Effector memory CD4-positive, alpha-beta T cell (primary cell): ENCODE measurements at regions not wholly inside any gene's neighbourhood (a gene's known extent, or its start where the extent isn't known, plus 50 kb on each side); places are given as distances from the start of the nearest gene placed in this dataset.

Source experiments
- DNase-seq, 3 donors: peaks; one replicate each; pipeline ENCODE4 v3.0.0-alpha.2; 2020
- H3K27ac ChIP-seq: 2 replicates; pipeline ENCODE4 v1.7.0; 2013; ENCODE audit warnings: mild to moderate bottlenecking, low read length, moderate library complexity; ENCODE audit not compliant: insufficient read depth, poor library complexity, severe bottlenecking
- H3K27me3 ChIP-seq: replicated peaks from 2 replicates; pipeline ENCODE4 v1.7.0; 2013; ENCODE audit warnings: mild to moderate bottlenecking, low read length; ENCODE audit not compliant: insufficient read depth, control insufficient read depth, poor library complexity, severe bottlenecking
- H3K36me3 ChIP-seq: 2 replicates; pipeline ENCODE4 v1.7.0; 2013; ENCODE audit warnings: mild to moderate bottlenecking, low read length, moderate library complexity; ENCODE audit not compliant: control insufficient read depth, insufficient read depth
- H3K4me1 ChIP-seq: 2 replicates; pipeline ENCODE4 v1.7.0; 2013; ENCODE audit warnings: low read length, mild to moderate bottlenecking; ENCODE audit not compliant: control insufficient read depth, insufficient read depth, poor library complexity, severe bottlenecking
- H3K4me3 ChIP-seq: 2 replicates; pipeline ENCODE4 v1.7.0; 2013; ENCODE audit warnings: low read length, low read depth, mild to moderate bottlenecking; ENCODE audit not compliant: insufficient read depth, poor library complexity, severe bottlenecking
- H3K9me3 ChIP-seq: 2 replicates; pipeline ENCODE4 v1.7.0; 2013; ENCODE audit warnings: mild to moderate bottlenecking, low read length, moderate library complexity; ENCODE audit not compliant: control insufficient read depth

GRCh38 chr20:57894522-57894921, 184.7 kb upstream of the PMEPA1 start:
- no peaks in the 10 kb centered on the region for H3K36me3 ChIP-seq
- no peaks in the 10 kb centered on the region for H3K4me1 ChIP-seq
- H3K9me3 ChIP-seq: no peaks in the 10 kb centered on the region
- H3K27me3 ChIP-seq: no peaks in the 10 kb centered on the region
- no peak overlapping the region for H3K27ac ChIP-seq
- DNase-seq: no peak
- no peak overlapping the region for H3K4me3 ChIP-seq

GRCh38 chr20:57894096-57894495, 184.3 kb upstream of the PMEPA1 start:
- no peaks in the 10 kb centered on the region for H3K27me3 ChIP-seq
- H3K36me3 ChIP-seq: no peaks in the 10 kb centered on the region
- H3K4me3 ChIP-seq: no peak overlapping the region
- H3K27ac ChIP-seq: no peak overlapping the region
- DNase-seq: no peak
- H3K9me3 ChIP-seq: no peaks in the 10 kb centered on the region
- H3K4me1 ChIP-seq: no peaks in the 10 kb centered on the region

GRCh38 chr20:57893366-57893999, 183.7 kb upstream of the PMEPA1 start:
- no peaks in the 10 kb centered on the region for H3K36me3 ChIP-seq
- H3K4me1 ChIP-seq: no peaks in the 10 kb centered on the region
- H3K4me3 ChIP-seq: no peak overlapping the region
- no peak overlapping the region for H3K27ac ChIP-seq
- no peaks in the 10 kb centered on the region for H3K9me3 ChIP-seq
- DNase-seq: no peak
- no peaks in the 10 kb centered on the region for H3K27me3 ChIP-seq

GRCh38 chr20:57892471-57892870, 182.7 kb upstream of the PMEPA1 start:
- Histone ChIP-seq H3K27ac (no peak overlapping the region), H3K27me3 (no peaks in the 10 kb centered on the region), H3K4me3 (no peak overlapping the region), H3K4me1 (no peaks in the 10 kb centered on the region), H3K9me3 (no peaks in the 10 kb centered on the region), H3K36me3 (no peaks in the 10 kb centered on the region)
- no peak for DNase-seq

- Histone ChIP-seq H3K4me3 (no peak overlapping the region), H3K36me3 (no peaks in the 10 kb centered on the region), H3K4me1 (no peaks in the 10 kb centered on the region), H3K27me3 (no peaks in the 10 kb centered on the region), H3K27ac (no peak overlapping the region), H3K9me3 (no peaks in the 10 kb centered on the region)
- DNase-seq: no peak
Observed at GRCh38 chr20:57891014-57891413, 181.2 kb upstream of the PMEPA1 start.

GRCh38 chr20:57890202-57890800, 180.5 kb upstream of the PMEPA1 start:
- DNase-seq: no peak
- H3K4me1 ChIP-seq: no peaks in the 10 kb centered on the region
- no peaks in the 10 kb centered on the region for H3K9me3 ChIP-seq
- H3K27ac ChIP-seq: no peak overlapping the region
- no peak overlapping the region for H3K4me3 ChIP-seq
- no peaks in the 10 kb centered on the region for H3K27me3 ChIP-seq
- H3K36me3 ChIP-seq: no peaks in the 10 kb centered on the region

- DNase-seq: no peak
- no peaks in the 10 kb centered on the region for H3K9me3 ChIP-seq
- no peaks in the 10 kb centered on the region for H3K27me3 ChIP-seq
- H3K4me1 ChIP-seq: no peaks in the 10 kb centered on the region
- no peaks in the 10 kb centered on the region for H3K36me3 ChIP-seq
- no peak overlapping the region for H3K27ac ChIP-seq
- no peak overlapping the region for H3K4me3 ChIP-seq
Observed at GRCh38 chr20:57888591-57888990, 178.8 kb upstream of the PMEPA1 start.

GRCh38 chr20:57884956-57885355, 175.1 kb upstream of the PMEPA1 start:
- Histone ChIP-seq H3K9me3 (no peaks in the 10 kb centered on the region), H3K4me3 (no peak overlapping the region), H3K27me3 (no peaks in the 10 kb centered on the region), H3K27ac (no peak overlapping the region), H3K36me3 (no peaks in the 10 kb centered on the region), H3K4me1 (no peaks in the 10 kb centered on the region)
- no peak for DNase-seq

- Histone ChIP-seq H3K27me3 (no peaks in the 10 kb centered on the region), H3K4me1 (no peaks in the 10 kb centered on the region), H3K4me3 (no peak overlapping the region), H3K9me3 (no peaks in the 10 kb centered on the region), H3K27ac (no peak overlapping the region), H3K36me3 (no peaks in the 10 kb centered on the region)
- no peak for DNase-seq
Observed at GRCh38 chr20:57883761-57884160, 173.9 kb upstream of the PMEPA1 start.

- no peak for DNase-seq
- H3K27ac ChIP-seq: no peak overlapping the region
- H3K36me3 ChIP-seq: no peaks in the 10 kb centered on the region
- H3K4me1 ChIP-seq: no peaks in the 10 kb centered on the region
- H3K27me3 ChIP-seq: no peaks in the 10 kb centered on the region
- H3K4me3 ChIP-seq: no peak overlapping the region
- H3K9me3 ChIP-seq: no peaks in the 10 kb centered on the region
Observed at GRCh38 chr20:57883224-57883623, 173.4 kb upstream of the PMEPA1 start.
